HepG2 (cell line): ENCODE measurements at regions not wholly inside any gene's neighbourhood (a gene's known extent, or its start where the extent isn't known, plus 50 kb on each side); places are given as distances from the start of the nearest gene placed in this dataset.

Experiments
- ATAC-seq: fragments of 200-7000 bp; cut with Tn5 transposase; 3 replicates; pipeline ENCODE4 v1.9.1; 2020; ENCODE audit warnings: mild to moderate bottlenecking, moderate library complexity
- BruUV-seq: library from RNA; stranded (reverse); fragments of 400-500 nt; replicated peaks from 2 replicates; lab custom pipeline; 2021; lab: Mats Ljungman, UMichigan
- CTCF ChIA-PET: fragments of 300-600 bp; formaldehyde crosslinking; extraction: SDS; loops from one replicate; lab custom pipeline; 2021; ENCODE audit warnings: low total read pairs, inconsistent platforms, low intra/inter-chr PET ratio; lab: Yijun Ruan, JAX
- POLR2A ChIA-PET: fragments of 350-600 bp; sonication (Branson Sonifier 250); formaldehyde crosslinking; loops from one replicate; lab custom pipeline; 2020; ENCODE audit warnings: antibody characterized with exemption, inconsistent platforms; lab: Yijun Ruan, JAX
- DNase-seq: peaks from one replicate; pipeline ENCODE4 v3.0.0-alpha.2; 2015; ENCODE audit warnings: low spot score
- FAIRE-seq: peaks from 3 replicates; lab custom pipeline; 2011; peaks lifted over from hg19 to GRCh38; lab: Jason Lieb, UNC
- H2AFZ ChIP-seq: one replicate; pipeline ENCODE4 v1.6.1; 2011; ENCODE audit warnings: low read length, inconsistent platforms
- H3K27ac ChIP-seq: fragments of 300-600 bp; 3 replicates; pipeline ENCODE4 v1.8.0; 2011; ENCODE audit warnings: mixed run types, mild to moderate bottlenecking, mixed read lengths, low read length, inconsistent platforms; ENCODE audit not compliant: insufficient read depth; ENCODE audit errors: extremely low read length
- H3K27me3 ChIP-seq, 2 experiments: fragments of 200-600 bp in 1 of 2; 2 replicates in 1 of 2; 3 replicates in 1 of 2; pipeline versions ENCODE4 v1.6.0 to v1.8.0; 2011; ENCODE audit warnings: low read length in 2 of 2, mild to moderate bottlenecking in 2 of 2, moderate library complexity in 2 of 2, inconsistent platforms in 1 of 2; ENCODE audit not compliant: insufficient read depth in 2 of 2, control insufficient read depth in 1 of 2
- H3K36me3 ChIP-seq, 2 experiments: fragments of 200-600 bp in 1 of 2; replicated peaks in 1 of 2; 2 replicates in 1 of 2; 3 replicates in 1 of 2; pipeline versions ENCODE4 v1.5.1 to v1.8.0; 2011; ENCODE audit warnings: low read length in 2 of 2, inconsistent platforms in 1 of 2; ENCODE audit not compliant: insufficient read depth in 2 of 2, control insufficient read depth in 1 of 2
- H3K4me1 ChIP-seq: 2 replicates; pipeline ENCODE4 v1.5.1; 2012; ENCODE audit warnings: low read length, inconsistent platforms; ENCODE audit not compliant: insufficient read depth
- H3K4me2 ChIP-seq: 2 replicates; pipeline ENCODE4 v1.6.0; 2011; ENCODE audit warnings: low read depth, low read length, inconsistent platforms
- H3K4me3 ChIP-seq, 3 experiments: fragments of 200-600 bp in 1 of 3; sonication (generic), shearing (Covaris generic) in 1 of 3; replicated peaks in 1 of 3; 2 replicates each; pipeline ENCODE4 v1.5.1; 2011 to 2016; ENCODE audit warnings: low read length in 3 of 3, inconsistent platforms in 2 of 3, low read depth in 2 of 3, mild to moderate bottlenecking in 2 of 3, control low read depth in 1 of 3, mixed read lengths in 1 of 3; ENCODE audit not compliant: insufficient read depth in 1 of 3
- H3K79me2 ChIP-seq: one replicate; pipeline ENCODE4 v1.6.1; 2011; ENCODE audit warnings: low read length, inconsistent platforms; ENCODE audit not compliant: insufficient read depth
- H3K9ac ChIP-seq: 2 replicates; pipeline ENCODE4 v1.6.0; 2011; ENCODE audit warnings: mild to moderate bottlenecking, low read depth, low read length, inconsistent platforms; ENCODE audit not compliant: insufficient read depth
- H3K9me3 ChIP-seq: 2 replicates; pipeline ENCODE4 v1.5.1; 2012; ENCODE audit warnings: mild to moderate bottlenecking, low read length
- H4K20me1 ChIP-seq: 2 replicates; pipeline ENCODE4 v1.6.0; 2011; ENCODE audit warnings: inconsistent platforms, mild to moderate bottlenecking, low read length, moderate library complexity; ENCODE audit not compliant: insufficient read depth
- ARID3A ChIP-seq: IDR thresholded peaks from 2 replicates; pipeline ENCODE4 v1.6.1; 2012; ENCODE audit warnings: low read depth, low read length, improper control_type of control experiment
- CBX5 ChIP-seq: sonication (generic); formaldehyde crosslinking; IDR thresholded peaks from 2 replicates; pipeline ENCODE4 v1.4.0; 2020; ENCODE audit warnings: missing genetic modification reagents, borderline replicate concordance
- DPF2 ChIP-seq: sonication (generic); formaldehyde crosslinking; IDR thresholded peaks from 2 replicates; pipeline ENCODE4 v1.4.0; 2020; ENCODE audit warnings: mild to moderate bottlenecking, low read depth, missing genetic modification reagents, borderline replicate concordance
- MAFG ChIP-seq: sonication (generic); formaldehyde crosslinking; IDR thresholded peaks from 2 replicates; pipeline ENCODE4 v1.5.1; 2020; ENCODE audit warnings: mild to moderate bottlenecking, missing genetic modification reagents
- PITX1 ChIP-seq: sonication (generic); formaldehyde crosslinking; IDR thresholded peaks from 2 replicates; pipeline ENCODE4 v1.5.1; 2020; ENCODE audit warnings: mild to moderate bottlenecking, missing genetic modification reagents
- RCOR2 ChIP-seq: IDR thresholded peaks from 2 replicates; pipeline ENCODE4 v1.6.1; 2016; ENCODE audit warnings: missing biosample characterization, missing genetic modification reagents
- REL ChIP-seq: sonication (generic); formaldehyde crosslinking; conservative IDR thresholded peaks from 2 replicates; pipeline ENCODE4 v1.8.0; 2022; ENCODE audit warnings: mild to moderate bottlenecking, missing genetic modification reagents, moderate library complexity
- TARDBP ChIP-seq: sonication (generic); formaldehyde crosslinking; IDR thresholded peaks from 2 replicates; pipeline ENCODE4 v1.8.0; 2022; ENCODE audit warnings: mild to moderate bottlenecking, missing genetic modification reagents
- TP53 ChIP-seq: sonication (generic); formaldehyde crosslinking; conservative IDR thresholded peaks from 2 replicates; pipeline ENCODE4 v1.4.0; 2020; ENCODE audit warnings: missing genetic modification reagents
- XBP1 ChIP-seq: sonication (generic); formaldehyde crosslinking; IDR thresholded peaks from 2 replicates; pipeline ENCODE4 v1.5.0; 2020; ENCODE audit warnings: missing genetic modification reagents
- ZBTB20 ChIP-seq: sonication (generic); formaldehyde crosslinking; IDR thresholded peaks from 2 replicates; pipeline ENCODE4 v1.8.1; 2023; ENCODE audit warnings: missing genetic modification reagents, low read depth, mild to moderate bottlenecking, borderline replicate concordance
- ZNF414 ChIP-seq: sonication (generic); formaldehyde crosslinking; IDR thresholded peaks from 2 replicates; pipeline ENCODE4 v1.5.0; 2020; ENCODE audit warnings: missing genetic modification reagents
- ZNF460 ChIP-seq: sonication (generic); formaldehyde crosslinking; IDR thresholded peaks from 2 replicates; pipeline ENCODE4 v1.5.1; 2020; ENCODE audit warnings: missing genetic modification reagents, mild to moderate bottlenecking, borderline replicate concordance
- ZNF572 ChIP-seq: sonication (generic); formaldehyde crosslinking; IDR thresholded peaks from 2 replicates; pipeline ENCODE4 v1.5.1; 2020; ENCODE audit warnings: mild to moderate bottlenecking, missing genetic modification reagents
- ZNF713 ChIP-seq: sonication (generic); formaldehyde crosslinking; IDR thresholded peaks from 2 replicates; pipeline ENCODE4 v1.4.0; 2020; ENCODE audit warnings: mild to moderate bottlenecking, missing genetic modification reagents
- WGBS: methylation state at CpG from one replicate; pipeline ENCODE4 v1.1.6; 2017; ENCODE audit warnings: low lambda C conversion rate; 5-methylcytosine and 5-hydroxymethylcytosine counted together
- in situ Hi-C: cut with HindIII; loops from 2 replicates; pipeline ENCODE4 v1.10.0; 2017; ENCODE audit warnings: low pct_unique_long_range_greater_than_20kb; ENCODE audit not compliant: extremely low pct_ligation_motif_present
- intact Hi-C: fragments of 100-400 bp; cut with micrococcal nuclease; formaldehyde crosslinking; loops from one replicate; pipeline ENCODE4 v1.10.0; 2022; ENCODE audit not compliant: unreplicated experiment
- TF ChIP-seq, protein P1 (sequence below): sonication (generic); formaldehyde crosslinking; IDR thresholded peaks from 2 replicates; pipeline ENCODE4 v1.5.1; 2020; ENCODE audit warnings: missing genetic modification reagents, mild to moderate bottlenecking, borderline replicate concordance
- TF ChIP-seq, protein P2 (sequence below): sonication (generic); formaldehyde crosslinking; conservative IDR thresholded peaks from 2 replicates; pipeline ENCODE4 v1.8.0; 2022; ENCODE audit warnings: mild to moderate bottlenecking, moderate library complexity, missing genetic modification reagents

GRCh38 chr12:102643879-102644575 is 163.7 kb upstream of the IGF1 start:
- H2AFZ ChIP-seq, result no peak overlapping the region
- no peaks in the 10 kb centered on the region for H3K27me3 ChIP-seq
- H3K27ac ChIP-seq, result no peak overlapping the region
- in situ Hi-C loops (no loop called here), intact Hi-C loops (no loop called here)
- H3K9ac ChIP-seq, result no peak overlapping the region
- H3K36me3 ChIP-seq, result no peaks in the 10 kb centered on the region
- H3K79me2 ChIP-seq, result no peaks in the 10 kb centered on the region
- H3K4me1 ChIP-seq, result no peaks in the 10 kb centered on the region
- POLR2A ChIA-PET, result no interaction called here
- CTCF ChIA-PET, result no interaction called here
- no peaks in the 10 kb centered on the region for H4K20me1 ChIP-seq
- DNase-seq (no peak), FAIRE-seq (no peak), ATAC-seq (no peak)
- no peak overlapping the region for H3K4me3 ChIP-seq
- H3K4me2 ChIP-seq, result no peak overlapping the region
- H3K9me3 ChIP-seq, result no peaks in the 10 kb centered on the region
- no TSS peak for BruUV-seq
- 20% methylated on average over 1 of the region's 2 CpGs for WGBS
- TF ChIP-seq ZNF713 (CRISPR knock-in tag) (no peak), ZBTB20 (CRISPR knock-in tag) (no peak), ZNF572 (CRISPR knock-in tag) (no peak), XBP1 (CRISPR knock-in tag) (no peak), MAFG (CRISPR knock-in tag) (no peak), DPF2 (CRISPR knock-in tag) (no peak), PITX1 (no peak), TP53 (no peak), ARID3A (no peak), TARDBP (no peak), REL (CRISPR knock-in tag) (no peak), CBX5 (CRISPR knock-in tag) (no peak), RCOR2 (CRISPR knock-in tag) (no peak), ZNF414 (CRISPR knock-in tag) (no peak), ZNF460 (CRISPR knock-in tag) (no peak)
- TF ChIP-seq, protein P1, sequence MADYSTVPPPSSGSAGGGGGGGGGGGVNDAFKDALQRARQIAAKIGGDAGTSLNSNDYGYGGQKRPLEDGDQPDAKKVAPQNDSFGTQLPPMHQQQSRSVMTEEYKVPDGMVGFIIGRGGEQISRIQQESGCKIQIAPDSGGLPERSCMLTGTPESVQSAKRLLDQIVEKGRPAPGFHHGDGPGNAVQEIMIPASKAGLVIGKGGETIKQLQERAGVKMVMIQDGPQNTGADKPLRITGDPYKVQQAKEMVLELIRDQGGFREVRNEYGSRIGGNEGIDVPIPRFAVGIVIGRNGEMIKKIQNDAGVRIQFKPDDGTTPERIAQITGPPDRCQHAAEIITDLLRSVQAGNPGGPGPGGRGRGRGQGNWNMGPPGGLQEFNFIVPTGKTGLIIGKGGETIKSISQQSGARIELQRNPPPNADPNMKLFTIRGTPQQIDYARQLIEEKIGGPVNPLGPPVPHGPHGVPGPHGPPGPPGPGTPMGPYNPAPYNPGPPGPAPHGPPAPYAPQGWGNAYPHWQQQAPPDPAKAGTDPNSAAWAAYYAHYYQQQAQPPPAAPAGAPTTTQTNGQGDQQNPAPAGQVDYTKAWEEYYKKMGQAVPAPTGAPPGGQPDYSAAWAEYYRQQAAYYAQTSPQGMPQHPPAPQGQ (CRISPR knock-in tag), result no peak
- TF ChIP-seq, protein P2, sequence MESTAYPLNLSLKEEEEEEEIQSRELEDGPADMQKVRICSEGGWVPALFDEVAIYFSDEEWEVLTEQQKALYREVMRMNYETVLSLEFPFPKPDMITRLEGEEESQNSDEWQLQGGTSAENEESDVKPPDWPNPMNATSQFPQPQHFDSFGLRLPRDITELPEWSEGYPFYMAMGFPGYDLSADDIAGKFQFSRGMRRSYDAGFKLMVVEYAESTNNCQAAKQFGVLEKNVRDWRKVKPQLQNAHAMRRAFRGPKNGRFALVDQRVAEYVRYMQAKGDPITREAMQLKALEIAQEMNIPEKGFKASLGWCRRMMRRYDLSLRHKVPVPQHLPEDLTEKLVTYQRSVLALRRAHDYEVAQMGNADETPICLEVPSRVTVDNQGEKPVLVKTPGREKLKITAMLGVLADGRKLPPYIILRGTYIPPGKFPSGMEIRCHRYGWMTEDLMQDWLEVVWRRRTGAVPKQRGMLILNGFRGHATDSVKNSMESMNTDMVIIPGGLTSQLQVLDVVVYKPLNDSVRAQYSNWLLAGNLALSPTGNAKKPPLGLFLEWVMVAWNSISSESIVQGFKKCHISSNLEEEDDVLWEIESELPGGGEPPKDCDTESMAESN (CRISPR knock-in tag), result no peak
